Stimulated activated naive CD8-positive, alpha-beta T cell treated with anti-CD3 and anti-CD28 coated beads, Interleukin-15, Interleukin-2, amounts not matched to agents 100 ng/mL and 50 ng/mL, for 24 hours (primary cell): ENCODE measurements at regions not wholly inside any gene's neighbourhood (a gene's known extent, or its start where the extent isn't known, plus 50 kb on each side); places are given as distances from the start of the nearest gene placed in this dataset.
"Not testable (repeated sequence)": the region's sequence is repeated elsewhere in the genome, so short reads cannot be mapped to it uniquely, and the experiment has no call there.

ENCODE experiments used
- H3K27ac Mint-ChIP-seq: one replicate; pipeline ENCODE4 v1.8.0; 2021; ENCODE audit warnings: mild to moderate bottlenecking, mixed read lengths
- H3K27me3 Mint-ChIP-seq: one replicate; pipeline ENCODE4 v1.8.0; 2021; ENCODE audit warnings: mixed read lengths
- H3K36me3 Mint-ChIP-seq: one replicate; pipeline ENCODE4 v1.8.0; 2021; ENCODE audit warnings: low read depth, mixed read lengths
- H3K4me1 Mint-ChIP-seq: one replicate; pipeline ENCODE4 v1.8.0; 2021; ENCODE audit warnings: low read depth, mixed read lengths
- H3K4me3 Mint-ChIP-seq: one replicate; pipeline ENCODE4 v1.8.0; 2021; ENCODE audit warnings: mild to moderate bottlenecking, mixed read lengths
- H3K9me3 Mint-ChIP-seq: one replicate; pipeline ENCODE4 v1.8.0; 2021; ENCODE audit warnings: mixed read lengths

- H3K27ac Mint-ChIP-seq, result no peak overlapping the region
- no peak overlapping the region for H3K4me3 Mint-ChIP-seq
- H3K9me3 Mint-ChIP-seq, result peaks cover 3% of the 10 kb centered on the region
- no peaks in the 10 kb centered on the region for H3K36me3 Mint-ChIP-seq
- no peaks in the 10 kb centered on the region for H3K4me1 Mint-ChIP-seq
- H3K27me3 Mint-ChIP-seq, result no peaks in the 10 kb centered on the region
Measured at GRCh38 chr10:121261665-121262064, 336.6 kb downstream of the FGFR2 start.

DNA sequence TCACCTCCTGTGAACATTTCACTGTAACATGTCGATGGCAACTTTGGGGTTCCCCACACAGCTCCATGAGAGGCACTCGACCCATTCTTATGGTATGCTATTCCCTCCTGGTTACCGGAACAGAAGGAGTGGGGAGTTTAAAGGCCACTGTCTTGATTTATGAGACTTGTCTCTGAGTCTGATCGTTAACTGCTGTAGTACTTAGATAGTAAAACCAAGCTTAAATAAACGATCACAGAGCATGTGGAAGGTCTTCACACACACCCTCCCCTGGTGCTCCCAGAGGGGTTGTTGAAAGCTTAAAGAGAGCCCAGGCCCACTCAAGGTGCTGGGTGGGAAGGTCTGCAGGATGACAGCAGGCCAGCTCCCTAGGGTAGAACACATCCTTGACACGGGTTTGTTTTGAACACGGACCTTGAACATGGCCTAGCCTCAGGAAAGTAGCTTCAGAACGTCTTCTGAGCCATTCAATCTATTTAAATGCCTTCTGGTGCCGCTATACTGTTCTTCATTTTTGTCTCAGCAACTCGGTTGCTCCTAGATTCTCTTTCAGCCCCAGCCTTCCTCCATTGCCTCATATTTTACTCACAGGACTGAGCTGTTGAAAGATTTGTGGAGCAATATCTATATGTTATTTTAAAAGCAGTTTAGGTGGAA, 335.3 kb downstream of the FGFR2 start:
- Mint-ChIP-seq H3K9me3 (peaks cover 3% of the 10 kb centered on the region), H3K4me3 (no peak overlapping the region), H3K27me3 (no peaks in the 10 kb centered on the region), H3K27ac (no peak overlapping the region), H3K4me1 (no peaks in the 10 kb centered on the region), H3K36me3 (no peaks in the 10 kb centered on the region)

- H3K9me3 Mint-ChIP-seq, result peaks cover 3% of the 10 kb centered on the region
- no peaks in the 10 kb centered on the region for H3K36me3 Mint-ChIP-seq
- no peak overlapping the region for H3K4me3 Mint-ChIP-seq
- H3K27me3 Mint-ChIP-seq, result no peaks in the 10 kb centered on the region
- no peaks in the 10 kb centered on the region for H3K4me1 Mint-ChIP-seq
- no peak overlapping the region for H3K27ac Mint-ChIP-seq
Measured at GRCh38 chr10:121263431-121263783, 334.8 kb downstream of the FGFR2 start.

DNA sequence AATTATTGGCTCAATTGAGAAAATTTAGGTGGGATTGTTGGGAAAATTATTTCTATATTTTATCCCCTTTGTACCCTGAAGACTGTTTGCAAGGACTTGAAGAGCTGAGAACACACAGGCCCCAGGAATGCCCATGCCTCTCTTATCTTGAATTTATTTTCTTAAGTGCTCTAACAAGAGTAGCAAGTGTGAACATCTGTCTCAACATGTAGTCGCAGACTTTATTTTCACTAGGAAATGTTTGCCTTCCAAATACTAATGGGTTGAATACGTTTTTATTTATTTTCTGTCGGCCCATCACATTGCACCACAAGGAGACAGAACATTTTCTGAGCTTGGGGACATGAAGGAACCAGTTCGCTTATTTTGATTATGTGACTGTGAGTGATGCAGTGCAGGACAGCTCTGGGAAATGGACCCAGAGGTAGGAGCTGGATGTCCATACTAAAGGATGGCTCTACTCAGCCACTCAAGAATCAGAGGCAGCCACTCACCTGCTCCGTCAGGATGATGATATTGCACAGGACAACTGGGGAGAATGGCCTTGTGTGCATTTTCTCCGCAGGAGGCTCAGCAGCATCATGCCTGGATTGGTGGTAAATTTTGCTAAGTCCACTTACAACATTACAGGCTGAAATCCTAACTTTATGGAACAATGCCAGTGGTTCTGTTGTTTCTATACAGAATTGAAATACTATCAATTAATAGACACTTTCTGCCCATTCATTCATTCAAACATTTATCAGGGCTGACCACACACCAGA, 332.7 kb downstream of the FGFR2 start:
- Mint-ChIP-seq H3K36me3 (no peaks in the 10 kb centered on the region), H3K27ac (no peak overlapping the region), H3K4me1 (no peaks in the 10 kb centered on the region), H3K27me3 (no peaks in the 10 kb centered on the region), H3K4me3 (no peak overlapping the region), H3K9me3 (peaks cover 4% of the 10 kb centered on the region)

- Mint-ChIP-seq H3K27ac (no peak overlapping the region), H3K36me3 (no peaks in the 10 kb centered on the region), H3K4me1 (no peaks in the 10 kb centered on the region), H3K27me3 (no peaks in the 10 kb centered on the region), H3K4me3 (no peak overlapping the region), H3K9me3 (peaks cover 7% of the 10 kb centered on the region)
Measured at GRCh38 chr10:121266370-121266769, 331.9 kb downstream of the FGFR2 start.

DNA sequence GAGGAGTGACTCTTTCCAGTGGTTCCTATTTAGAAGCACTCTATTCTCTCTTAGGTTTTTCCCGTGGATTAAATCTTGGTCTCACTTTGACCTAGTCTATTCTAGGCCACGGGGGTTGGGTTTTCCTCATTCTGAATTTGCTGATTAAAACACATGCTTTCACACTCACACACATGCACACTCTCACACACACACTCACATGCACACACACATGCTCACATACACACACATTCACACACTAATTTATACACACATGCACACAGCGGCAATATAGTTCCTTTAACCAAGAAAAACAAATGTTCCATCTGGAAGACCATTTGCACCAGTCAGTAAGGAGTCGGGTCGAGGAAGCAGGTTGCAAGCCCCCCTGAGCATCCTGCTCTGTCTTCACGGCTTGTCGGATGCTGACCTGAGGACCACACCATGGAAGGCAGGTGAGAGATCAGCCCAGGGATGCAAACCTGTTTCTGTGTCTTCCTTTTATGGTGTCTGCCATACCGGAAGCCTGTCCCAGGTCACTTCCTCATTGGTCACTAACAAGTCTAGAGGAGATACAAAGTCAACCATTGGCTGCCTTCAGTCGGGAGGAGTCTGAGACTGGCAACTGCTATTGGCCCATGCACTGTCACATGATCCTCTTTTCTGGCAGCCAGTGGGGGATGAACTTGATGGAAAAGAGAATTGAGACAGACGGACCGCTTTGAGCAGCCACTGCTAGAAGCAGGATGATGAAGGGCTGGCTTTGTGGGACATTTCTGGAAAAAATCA, 330.8 kb downstream of the FGFR2 start:
- no peak overlapping the region for H3K27ac Mint-ChIP-seq

DNA sequence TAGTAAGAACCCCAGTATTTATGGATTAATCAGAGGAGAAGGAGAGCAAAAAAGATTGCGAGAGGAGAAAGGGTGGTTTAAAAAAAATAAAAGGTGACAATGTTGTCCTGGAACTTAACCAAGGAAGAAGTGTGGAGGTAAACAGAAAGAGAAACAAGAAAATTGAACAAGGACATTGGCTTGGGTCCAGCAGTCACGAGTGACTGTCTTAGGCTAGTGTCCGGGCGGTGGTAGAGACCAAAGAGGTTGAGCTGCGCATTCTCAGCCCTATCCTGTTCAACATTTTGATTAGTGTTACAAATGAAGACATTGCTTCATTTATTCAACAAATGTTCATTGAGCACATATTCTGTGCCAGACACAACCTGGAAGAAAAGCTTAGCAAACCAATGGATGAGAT, 329.9 kb downstream of the FGFR2 start:
- H3K27me3 Mint-ChIP-seq, result no peaks in the 10 kb centered on the region
- peaks cover 6% of the 10 kb centered on the region for H3K9me3 Mint-ChIP-seq
- H3K4me3 Mint-ChIP-seq, result no peak overlapping the region
- H3K36me3 Mint-ChIP-seq, result no peaks in the 10 kb centered on the region
- no peak overlapping the region for H3K27ac Mint-ChIP-seq
- H3K4me1 Mint-ChIP-seq, result no peaks in the 10 kb centered on the region

More for the DNA sequence above, 330.8 kb downstream of the FGFR2 start:
- Mint-ChIP-seq H3K4me3 (no peak overlapping the region), H3K36me3 (no peaks in the 10 kb centered on the region), H3K27me3 (no peaks in the 10 kb centered on the region), H3K9me3 (peaks cover 6% of the 10 kb centered on the region), H3K4me1 (no peaks in the 10 kb centered on the region)

DNA sequence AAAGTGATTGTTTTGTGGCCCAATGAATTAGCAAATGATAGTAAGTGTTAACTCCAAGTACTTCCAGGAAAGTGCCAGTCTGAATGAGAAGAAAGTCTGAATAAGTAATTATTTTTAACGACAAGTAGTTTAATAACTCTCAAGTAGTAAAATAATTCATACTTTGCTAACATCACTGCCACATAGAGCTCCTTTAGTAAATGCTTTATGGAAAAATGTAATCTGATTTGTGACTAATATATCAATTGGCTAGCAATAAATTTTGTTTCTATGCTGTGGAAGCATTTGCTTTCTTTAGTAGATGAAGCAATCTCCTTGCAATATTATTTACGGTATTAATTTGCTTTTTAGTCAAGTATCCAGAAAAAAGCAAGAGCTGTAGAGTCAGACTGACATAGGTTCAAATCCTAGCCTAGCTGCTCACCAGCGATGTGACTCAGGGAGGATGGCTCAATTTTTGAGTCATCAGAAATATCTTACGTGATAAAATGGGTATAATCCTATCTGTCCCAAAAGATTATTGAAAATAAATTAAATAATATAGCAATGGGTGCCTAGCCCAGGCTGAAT, 329.3 kb downstream of the FGFR2 start:
- Mint-ChIP-seq H3K36me3 (no peaks in the 10 kb centered on the region), H3K4me1 (no peaks in the 10 kb centered on the region), H3K4me3 (no peak overlapping the region), H3K27me3 (no peaks in the 10 kb centered on the region), H3K27ac (no peak overlapping the region), H3K9me3 (peaks cover 6% of the 10 kb centered on the region)

DNA sequence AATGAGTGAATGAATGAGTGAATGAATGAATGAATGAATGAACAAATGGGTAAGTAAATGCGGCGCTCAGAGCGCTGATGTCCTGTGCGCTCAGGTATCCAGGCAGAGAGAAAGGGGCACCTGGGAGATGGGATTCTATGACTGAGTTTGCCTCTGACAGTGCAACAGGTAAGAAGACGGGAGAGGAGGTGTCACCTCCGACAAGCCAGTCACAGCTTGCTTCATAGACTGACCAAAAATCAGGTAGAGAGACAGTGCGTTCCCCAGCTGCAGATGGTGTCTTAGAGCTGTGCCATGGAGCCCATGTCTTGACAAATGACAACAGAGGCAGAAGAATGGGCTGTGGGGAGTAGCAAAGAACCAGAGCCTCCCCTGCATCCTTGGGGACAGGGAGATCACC, 327.3 kb downstream of the FGFR2 start:
- Mint-ChIP-seq H3K27ac (no peak overlapping the region), H3K27me3 (no peaks in the 10 kb centered on the region), H3K9me3 (peaks cover 6% of the 10 kb centered on the region), H3K36me3 (no peaks in the 10 kb centered on the region), H3K4me1 (no peaks in the 10 kb centered on the region), H3K4me3 (no peak overlapping the region)

DNA sequence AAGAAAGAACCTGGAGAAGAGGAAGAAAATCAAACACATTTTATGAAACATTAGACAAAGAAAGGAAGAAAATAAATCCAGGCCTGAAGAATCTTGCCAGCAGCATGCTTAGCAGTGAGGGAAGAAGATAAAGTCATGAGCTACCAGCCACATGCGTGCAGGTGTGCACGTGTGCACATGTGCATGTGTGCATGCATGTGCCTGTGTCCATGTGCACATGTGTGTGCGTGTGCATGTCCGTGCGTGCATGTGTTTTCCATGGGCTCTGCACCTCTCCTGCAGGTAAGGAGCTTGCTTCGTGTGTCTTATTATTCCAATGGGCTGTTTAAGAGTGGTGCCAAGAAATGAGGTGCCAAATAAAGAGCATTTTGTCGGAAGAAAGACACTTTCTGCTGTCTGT, 322.2 kb downstream of the FGFR2 start:
- Mint-ChIP-seq H3K36me3 (no peaks in the 10 kb centered on the region), H3K4me3 (no peak overlapping the region), H3K9me3 (peaks cover 8% of the 10 kb centered on the region), H3K27me3 (no peaks in the 10 kb centered on the region), H3K4me1 (no peaks in the 10 kb centered on the region), H3K27ac (no peak overlapping the region)

- H3K36me3 Mint-ChIP-seq, result no peaks in the 10 kb centered on the region
- H3K27ac Mint-ChIP-seq, result no peak overlapping the region
- no peaks in the 10 kb centered on the region for H3K27me3 Mint-ChIP-seq
- no peak overlapping the region for H3K4me3 Mint-ChIP-seq
- H3K4me1 Mint-ChIP-seq, result no peaks in the 10 kb centered on the region
- peaks cover 7% of the 10 kb centered on the region for H3K9me3 Mint-ChIP-seq
Measured at GRCh38 chr10:121276822-121277221, 321.4 kb downstream of the FGFR2 start.

- not testable (repeated sequence) for H3K27me3 Mint-ChIP-seq, H3K4me1 Mint-ChIP-seq, H3K4me3 Mint-ChIP-seq, H3K36me3 Mint-ChIP-seq, H3K9me3 Mint-ChIP-seq, H3K27ac Mint-ChIP-seq
Measured at GRCh38 chr10:121278386-121278785, 319.9 kb downstream of the FGFR2 start.

DNA sequence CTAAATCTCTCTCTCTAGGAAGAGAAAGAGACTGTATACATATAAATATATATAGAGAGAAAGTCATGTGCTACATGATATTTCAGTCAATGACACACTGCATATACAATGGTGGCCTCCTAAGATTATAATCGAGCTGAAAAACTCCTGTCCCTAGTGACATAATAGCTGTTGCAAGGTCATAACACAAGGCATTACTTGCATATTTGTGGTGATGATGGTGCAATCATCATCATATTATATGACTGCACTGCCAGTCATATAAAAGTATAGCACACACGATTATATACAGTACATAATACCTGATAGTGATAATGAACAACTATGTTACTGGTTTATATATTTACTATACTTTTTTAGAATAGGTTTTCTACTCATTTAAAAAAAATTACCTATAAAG, 316.7 kb downstream of the FGFR2 start:
- Mint-ChIP-seq H3K27ac (no peak overlapping the region), H3K36me3 (no peaks in the 10 kb centered on the region), H3K4me3 (no peak overlapping the region), H3K27me3 (no peaks in the 10 kb centered on the region), H3K4me1 (no peaks in the 10 kb centered on the region), H3K9me3 (peaks cover 7% of the 10 kb centered on the region)

DNA sequence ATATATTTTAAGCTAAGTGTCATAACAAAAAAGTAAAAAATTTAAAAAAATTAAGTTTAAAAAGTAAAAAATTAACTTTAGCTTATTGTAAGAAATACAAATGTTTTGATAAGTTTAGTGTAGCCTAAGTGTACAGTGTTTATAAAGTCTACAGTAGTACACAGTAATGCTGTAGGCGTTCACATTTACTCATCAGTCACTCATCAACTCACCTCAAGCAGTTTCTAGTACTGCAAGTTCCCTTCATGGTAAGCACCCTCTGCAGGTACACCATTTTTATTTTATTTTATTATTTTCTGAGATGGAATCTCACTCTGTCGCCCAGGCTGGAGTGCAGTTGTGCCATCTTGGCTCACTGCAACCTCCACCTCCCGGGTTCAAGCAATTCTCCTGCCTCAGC, 316.0 kb downstream of the FGFR2 start:
- H3K4me3 Mint-ChIP-seq, result no peak overlapping the region
- H3K9me3 Mint-ChIP-seq, result peaks cover 7% of the 10 kb centered on the region
- no peak overlapping the region for H3K27ac Mint-ChIP-seq
- no peaks in the 10 kb centered on the region for H3K4me1 Mint-ChIP-seq
- no peaks in the 10 kb centered on the region for H3K27me3 Mint-ChIP-seq
- H3K36me3 Mint-ChIP-seq, result no peaks in the 10 kb centered on the region
